SJCRH30 (cell line): ENCODE measurements at regions not wholly inside any gene's neighbourhood (a gene's known extent, or its start where the extent isn't known, plus 50 kb on each side); places are given as distances from the start of the nearest gene placed in this dataset.
"Not testable (repeated sequence)": the region's sequence is repeated elsewhere in the genome, so short reads cannot be mapped to it uniquely, and the experiment has no call there.

ENCODE experiments used
- DNase-seq, 2 experiments: peaks; one replicate each; pipeline ENCODE4 v3.0.0-alpha.2; 2015 to 2020
- H3K27ac ChIP-seq: fragments of 250-450 bp; sonication (Bioruptor Pico); 2 replicates; pipeline ENCODE4 v1.5.1; 2020; ENCODE audit warnings: mild to moderate bottlenecking, moderate library complexity
- H3K27me3 ChIP-seq: fragments of 250-450 bp; sonication (Bioruptor Pico); 2 replicates; pipeline ENCODE4 v1.5.1; 2020; ENCODE audit warnings: mild to moderate bottlenecking, moderate library complexity
- H3K36me3 ChIP-seq: fragments of 250-450 bp; sonication (Bioruptor Pico); 2 replicates; pipeline ENCODE4 v1.5.1; 2020; ENCODE audit warnings: mild to moderate bottlenecking, moderate library complexity
- H3K4me1 ChIP-seq: fragments of 250-450 bp; sonication (Bioruptor Pico); 2 replicates; pipeline ENCODE4 v1.5.1; 2020; ENCODE audit warnings: mild to moderate bottlenecking, moderate library complexity
- H3K4me3 ChIP-seq: fragments of 250-450 bp; sonication (Bioruptor Pico); 2 replicates; pipeline ENCODE4 v1.5.1; 2020; ENCODE audit warnings: mild to moderate bottlenecking, moderate library complexity
- H3K9me3 ChIP-seq: fragments of 250-450 bp; sonication (Bioruptor Pico); replicated peaks from 2 replicates; pipeline ENCODE4 v1.5.1; 2020; ENCODE audit warnings: mild to moderate bottlenecking, moderate library complexity

- H3K4me3 ChIP-seq: no peak overlapping the region
- no peaks in the 10 kb centered on the region for H3K27me3 ChIP-seq
- H3K4me1 ChIP-seq: no peaks in the 10 kb centered on the region
- H3K9me3 ChIP-seq: no peaks in the 10 kb centered on the region
- no peak for DNase-seq
- H3K27ac ChIP-seq: no peak overlapping the region
- no peaks in the 10 kb centered on the region for H3K36me3 ChIP-seq
Measured at GRCh38 chr2:36165132-36165531, 190.4 kb upstream of the CRIM1 start.

DNA sequence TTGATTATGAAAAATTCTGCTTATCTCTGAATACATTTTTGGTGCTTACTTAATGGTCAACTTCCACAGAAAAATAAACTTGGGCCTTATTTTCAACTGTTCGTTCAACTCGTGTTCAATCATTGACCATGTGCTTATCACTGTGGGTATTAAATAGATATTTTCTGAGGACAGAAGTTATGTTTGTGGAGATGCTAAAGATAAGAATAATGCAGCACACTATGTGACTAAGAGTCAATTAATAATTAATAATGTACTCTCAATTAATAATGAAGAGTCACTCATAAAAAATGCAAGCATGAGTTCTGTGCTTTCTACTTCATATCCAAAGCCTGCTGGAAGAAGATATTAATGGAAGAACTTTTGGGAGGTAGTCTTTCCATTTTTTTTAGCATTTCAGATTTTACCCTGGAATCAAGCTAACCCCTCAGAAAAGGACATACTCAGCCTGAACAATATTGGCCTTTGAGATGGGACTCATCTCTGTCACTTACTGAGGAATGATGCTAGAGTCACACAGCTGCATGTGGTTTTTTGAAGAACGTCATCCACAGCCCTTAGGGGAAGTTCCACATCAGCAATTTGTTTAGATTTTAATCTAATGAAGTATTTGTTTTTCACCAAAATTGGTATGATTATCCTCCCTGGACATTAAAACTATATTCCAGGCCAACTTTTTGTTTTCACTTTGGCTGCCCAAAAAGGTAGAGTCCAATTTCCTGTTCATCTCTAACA is 191.9 kb upstream of the CRIM1 start:
- H3K36me3 ChIP-seq: no peaks in the 10 kb centered on the region
- H3K9me3 ChIP-seq: no peaks in the 10 kb centered on the region
- H3K27ac ChIP-seq: no peak overlapping the region
- no peak overlapping the region for H3K4me3 ChIP-seq
- no peaks in the 10 kb centered on the region for H3K27me3 ChIP-seq
- no peak for DNase-seq
- no peaks in the 10 kb centered on the region for H3K4me1 ChIP-seq

DNA sequence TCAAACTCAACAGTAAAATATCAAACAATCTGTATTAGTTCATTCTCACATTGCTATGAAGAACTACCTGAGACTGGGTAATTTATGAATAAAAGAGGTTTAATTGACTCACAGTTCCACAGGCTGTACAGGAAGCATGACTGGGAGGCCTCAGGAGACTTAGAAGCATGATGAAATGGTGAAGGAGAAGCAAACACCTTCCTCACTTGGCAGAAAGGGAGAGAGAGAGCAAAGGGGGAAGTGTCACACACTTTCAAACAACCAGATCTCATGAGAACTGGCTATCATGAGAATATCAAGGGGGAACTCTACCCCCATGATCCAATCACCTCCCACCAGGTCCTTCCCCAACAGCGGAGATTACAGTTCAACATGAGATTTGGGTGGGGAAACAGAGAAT is 198.5 kb upstream of the CRIM1 start:
- H3K4me1 ChIP-seq, H3K27ac ChIP-seq, H3K4me3 ChIP-seq, H3K9me3 ChIP-seq, DNase-seq, H3K27me3 ChIP-seq, H3K36me3 ChIP-seq: not testable (repeated sequence)

DNA sequence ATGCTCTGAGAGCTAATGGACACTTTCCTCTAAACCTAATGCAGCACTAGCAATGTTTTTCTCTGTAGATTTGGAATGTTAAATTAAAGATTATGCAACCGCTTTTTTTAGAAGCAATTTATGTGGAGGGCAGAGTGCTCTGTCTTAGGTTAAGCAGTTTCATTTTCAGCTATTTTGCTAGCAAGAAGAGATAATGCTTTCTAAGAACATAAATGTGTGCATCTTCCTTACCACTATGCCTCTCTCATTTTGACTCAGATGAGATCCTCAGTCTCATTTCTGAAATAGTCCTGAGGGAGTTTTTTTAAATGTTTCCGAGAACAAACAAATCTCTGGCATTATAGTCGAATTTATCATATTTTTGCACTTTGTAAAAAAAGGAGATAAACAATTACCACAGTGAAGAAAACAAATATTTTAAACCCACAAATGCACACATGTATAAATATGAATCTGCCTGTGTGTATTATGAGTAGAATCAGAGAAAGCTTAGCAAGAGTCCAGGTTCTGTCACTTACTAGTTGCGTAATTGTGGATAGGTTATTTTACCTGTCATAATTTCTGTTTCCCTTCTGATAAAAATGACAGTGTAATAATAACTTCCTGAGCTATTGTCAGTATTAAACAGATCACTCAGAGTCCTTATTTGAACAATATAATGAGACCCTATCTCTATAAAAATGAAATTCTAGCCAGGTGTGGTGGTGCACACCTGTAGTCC is 207.7 kb upstream of the CRIM1 start:
- DNase-seq: no peak
- Histone ChIP-seq H3K4me1 (no peaks in the 10 kb centered on the region), H3K9me3 (no peaks in the 10 kb centered on the region), H3K4me3 (no peak overlapping the region), H3K27me3 (peaks cover 5% of the 10 kb centered on the region; the same call in 1 of the 2 replicates), H3K27ac (no peak overlapping the region), H3K36me3 (no peaks in the 10 kb centered on the region)

DNA sequence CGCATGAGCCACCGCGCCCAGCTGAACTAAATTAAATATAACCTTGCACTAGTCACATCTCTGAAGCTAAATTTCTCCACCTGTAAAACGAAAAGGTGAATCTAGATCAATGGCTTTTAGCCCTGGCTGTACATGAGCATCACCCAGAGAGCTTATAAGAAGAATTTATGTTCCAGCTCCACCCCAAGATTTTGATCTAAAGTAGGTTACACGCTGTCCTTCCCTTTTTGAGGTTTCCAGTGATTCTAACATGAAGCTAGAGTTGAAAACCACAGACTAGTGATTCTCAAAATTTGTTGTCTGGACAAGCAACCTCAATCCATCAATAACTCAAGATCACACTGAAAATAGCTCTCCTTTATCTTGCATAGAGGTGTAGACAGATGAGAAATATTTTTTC is 208.8 kb upstream of the CRIM1 start:
- no peaks in the 10 kb centered on the region for H3K36me3 ChIP-seq
- H3K27me3 ChIP-seq: peaks cover 5% of the 10 kb centered on the region; the same call in 1 of the 2 replicates
- H3K4me1 ChIP-seq: no peaks in the 10 kb centered on the region
- no peak overlapping the region for H3K4me3 ChIP-seq
- no peaks in the 10 kb centered on the region for H3K9me3 ChIP-seq
- DNase-seq: no peak
- H3K27ac ChIP-seq: no peak overlapping the region

- H3K4me1 ChIP-seq: no peaks in the 10 kb centered on the region
- DNase-seq: no peak
- no peaks in the 10 kb centered on the region for H3K9me3 ChIP-seq
- H3K4me3 ChIP-seq: no peak overlapping the region
- no peaks in the 10 kb centered on the region for H3K36me3 ChIP-seq
- H3K27me3 ChIP-seq: no peaks in the 10 kb centered on the region; the same call in 1 of the 2 replicates
- H3K27ac ChIP-seq: no peak overlapping the region
Measured at GRCh38 chr2:36140391-36140790, 215.2 kb upstream of the CRIM1 start.

DNA sequence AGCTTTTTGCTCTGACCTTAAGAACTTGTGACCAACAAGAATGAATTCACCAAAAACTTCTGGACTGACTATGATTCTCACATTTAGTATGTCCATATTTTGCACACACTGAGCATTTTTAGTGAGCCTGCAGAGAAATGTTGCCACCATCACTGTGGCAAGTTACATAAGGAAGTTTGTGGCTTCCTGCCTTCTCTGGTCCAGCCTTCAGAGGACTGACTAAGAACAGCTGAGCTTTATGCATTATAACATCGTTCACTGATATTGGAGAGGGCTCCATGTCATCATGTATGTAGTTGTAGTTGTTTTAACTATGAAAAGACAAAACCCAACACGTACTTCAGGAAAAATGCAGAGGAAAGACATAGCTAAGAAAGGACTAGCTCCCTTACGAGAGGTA is 218.0 kb upstream of the CRIM1 start:
- no peak for DNase-seq
- 0 out of 2 replicates have a peak, but pooled peaks cover 3% of the 10 kb centered on the region for H3K4me1 ChIP-seq

DNA sequence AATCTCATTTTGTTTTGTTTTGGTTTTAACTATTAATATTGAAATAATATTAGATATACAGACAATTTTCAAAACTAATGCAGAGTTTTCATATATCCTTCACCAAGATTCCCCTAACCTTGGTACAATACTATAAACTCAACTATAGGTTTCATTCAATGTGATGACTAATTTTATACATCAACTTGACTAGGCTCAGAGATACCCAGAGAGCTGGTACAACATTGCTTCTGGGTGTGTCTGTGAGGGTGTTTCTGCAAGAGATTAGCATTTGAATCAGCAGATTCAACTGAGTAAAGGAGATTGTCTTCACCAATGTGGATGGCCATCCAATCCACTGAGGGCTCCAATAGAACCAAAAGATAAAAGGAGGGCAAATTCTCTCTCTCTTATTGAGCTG is 221.3 kb upstream of the CRIM1 start:
- no peak overlapping the region for H3K27ac ChIP-seq
- H3K4me1 ChIP-seq: peaks cover 4% of the 10 kb centered on the region; the same call in 1 of the 2 replicates
- DNase-seq: no peak

More for the DNA sequence above, 218.0 kb upstream of the CRIM1 start:
- H3K27me3 ChIP-seq: no peaks in the 10 kb centered on the region
- no peaks in the 10 kb centered on the region for H3K36me3 ChIP-seq
- no peak overlapping the region for H3K4me3 ChIP-seq
- H3K27ac ChIP-seq: no peak overlapping the region
- no peaks in the 10 kb centered on the region for H3K9me3 ChIP-seq

GRCh38 chr2:36128359-36128758 is 227.2 kb upstream of the CRIM1 start:
- Histone ChIP-seq H3K4me3 (no peak overlapping the region), H3K9me3 (no peaks in the 10 kb centered on the region), H3K27ac (no peak overlapping the region), H3K27me3 (no peaks in the 10 kb centered on the region), H3K4me1 (peaks cover 4% of the 10 kb centered on the region; the same call in 1 of the 2 replicates), H3K36me3 (no peaks in the 10 kb centered on the region)
- no peak for DNase-seq

More for the DNA sequence above, 221.3 kb upstream of the CRIM1 start:
- H3K27me3 ChIP-seq: no peaks in the 10 kb centered on the region
- no peaks in the 10 kb centered on the region for H3K9me3 ChIP-seq
- no peak overlapping the region for H3K4me3 ChIP-seq
- no peaks in the 10 kb centered on the region for H3K36me3 ChIP-seq

- Histone ChIP-seq H3K27ac (no peak overlapping the region), H3K9me3 (no peaks in the 10 kb centered on the region), H3K27me3 (no peaks in the 10 kb centered on the region), H3K4me3 (no peak overlapping the region), H3K4me1 (no peaks in the 10 kb centered on the region), H3K36me3 (no peaks in the 10 kb centered on the region)
- no peak for DNase-seq
Measured at GRCh38 chr2:36125702-36126101, 229.9 kb upstream of the CRIM1 start.

- Histone ChIP-seq H3K36me3 (no peaks in the 10 kb centered on the region), H3K9me3 (no peaks in the 10 kb centered on the region), H3K27me3 (no peaks in the 10 kb centered on the region), H3K4me1 (no peaks in the 10 kb centered on the region), H3K27ac (no peak overlapping the region), H3K4me3 (no peak overlapping the region)
- no peak for DNase-seq
Measured at GRCh38 chr2:36123995-36124394, 231.6 kb upstream of the CRIM1 start.

DNA sequence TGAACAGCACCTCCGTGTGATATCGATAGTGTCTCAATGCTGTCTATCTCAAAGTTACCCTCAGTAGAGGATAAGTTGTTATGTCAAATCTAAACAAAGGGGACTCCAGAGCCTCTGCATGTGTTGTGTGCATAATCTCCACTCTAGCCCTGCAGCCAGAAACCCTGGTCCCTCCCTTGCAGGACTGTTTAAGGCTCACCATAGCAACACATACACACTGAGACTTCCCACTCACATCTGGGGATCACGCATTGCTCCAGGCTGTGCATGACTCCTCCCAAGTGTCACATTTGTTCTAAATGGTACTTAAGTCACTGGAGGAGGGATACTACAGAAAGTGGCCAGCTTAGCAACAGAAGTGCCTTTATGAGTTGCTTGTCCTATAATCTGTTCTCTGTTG is 258.6 kb upstream of the CRIM1 start:
- Histone ChIP-seq H3K4me1 (no peaks in the 10 kb centered on the region), H3K27ac (no peak overlapping the region), H3K9me3 (peaks cover under 1% of the 10 kb centered on the region; the same call in 1 of the 2 replicates), H3K4me3 (no peak overlapping the region), H3K36me3 (no peaks in the 10 kb centered on the region), H3K27me3 (no peaks in the 10 kb centered on the region)
- DNase-seq: no peak

DNA sequence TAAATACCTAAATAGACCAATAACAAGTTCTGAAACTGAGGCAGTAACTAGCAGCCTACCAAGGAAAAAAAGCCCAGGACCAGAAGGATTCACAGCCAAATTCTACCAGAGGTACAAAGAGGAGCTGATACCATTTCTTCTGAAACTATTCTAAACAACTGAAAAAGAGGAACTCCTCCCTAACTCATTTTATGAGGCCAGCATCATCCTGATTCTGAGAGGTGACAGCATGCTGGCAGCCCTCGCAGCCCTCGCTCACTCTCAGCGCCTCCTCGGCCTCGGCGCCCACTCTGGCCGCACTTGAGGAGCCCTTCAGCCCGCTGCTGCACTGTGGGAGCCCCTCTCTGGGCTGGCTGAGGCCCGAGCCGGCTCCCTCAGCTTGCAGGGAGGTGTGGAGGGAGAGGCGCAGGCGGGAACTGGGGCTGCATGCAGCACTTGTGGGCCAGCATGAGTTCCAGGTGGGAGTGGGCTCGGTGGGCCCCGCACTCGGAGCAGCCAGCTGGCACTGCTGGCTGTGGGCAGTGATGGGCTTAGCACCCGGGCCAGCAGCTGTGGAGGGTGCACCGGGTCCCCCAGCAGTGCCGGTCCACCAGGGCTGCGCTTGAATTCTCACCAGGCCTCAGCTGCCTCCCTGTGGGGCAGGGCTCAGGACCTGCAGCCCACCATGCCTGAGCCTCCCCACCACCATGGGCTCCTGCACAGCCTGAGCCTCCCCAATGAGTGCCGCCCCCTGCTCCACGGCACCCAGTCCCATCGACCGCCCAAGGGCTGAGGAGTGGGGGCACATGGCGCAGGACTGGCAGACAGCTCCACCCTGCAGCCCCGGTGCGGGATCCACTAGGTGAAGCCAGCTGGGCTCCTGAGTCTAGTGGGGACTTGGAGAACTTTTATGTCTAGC is 263.5 kb upstream of the CRIM1 start:
- not testable (repeated sequence) for H3K27ac ChIP-seq, H3K4me1 ChIP-seq, H3K9me3 ChIP-seq, H3K4me3 ChIP-seq, H3K36me3 ChIP-seq, DNase-seq, H3K27me3 ChIP-seq

DNA sequence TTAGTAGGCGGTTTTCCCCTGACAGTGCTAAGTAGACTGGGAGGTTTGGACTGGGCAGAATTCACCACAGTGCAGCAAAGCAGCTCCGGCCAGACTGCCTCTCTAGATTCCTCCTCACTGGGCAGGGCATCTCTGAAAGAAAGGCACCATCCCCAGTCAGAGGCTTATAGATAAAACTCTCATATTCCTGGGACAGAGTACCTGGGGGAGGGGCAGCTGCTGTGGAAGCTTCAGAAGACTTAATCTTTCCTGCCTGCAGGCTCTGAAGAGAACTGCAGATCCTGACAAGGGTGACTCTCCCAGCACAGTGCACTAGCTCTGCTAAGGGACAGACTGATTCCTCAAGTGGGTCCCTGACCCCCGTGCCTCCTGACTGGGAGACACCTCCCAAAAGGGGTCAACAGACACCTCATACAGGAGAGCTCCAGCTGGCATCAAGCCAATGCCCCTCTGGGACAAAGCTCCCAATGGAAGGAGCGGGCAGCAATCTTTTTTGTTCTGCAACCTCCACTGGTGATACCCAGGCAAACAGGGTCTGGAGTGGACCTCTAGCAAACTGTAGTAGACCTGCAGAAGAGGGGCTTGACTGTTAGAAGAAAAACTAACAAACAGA is 266.8 kb upstream of the CRIM1 start:
- no peak overlapping the region for H3K4me3 ChIP-seq
- DNase-seq: no peak
- H3K9me3 ChIP-seq: peaks cover 8% of the 10 kb centered on the region
- H3K4me1 ChIP-seq: no peaks in the 10 kb centered on the region
- H3K27me3 ChIP-seq: no peaks in the 10 kb centered on the region
- H3K27ac ChIP-seq: no peak overlapping the region
- H3K36me3 ChIP-seq: no peaks in the 10 kb centered on the region
